Fibroblast of the aortic adventitia (primary cell): ENCODE measurements at regions not wholly inside any gene's neighbourhood (a gene's known extent, or its start where the extent isn't known, plus 50 kb on each side); places are given as distances from the start of the nearest gene placed in this dataset.

ENCODE experiments used
- DNase-seq: peaks from one replicate; pipeline ENCODE4 v3.0.0-alpha.2; 2010; ENCODE audit warnings: low read depth
- H3K4me3 ChIP-seq: 2 replicates; pipeline ENCODE4 v1.5.1; 2011; ENCODE audit warnings: low read depth, mild to moderate bottlenecking, control low read depth, low read length, moderate library complexity
- CTCF ChIP-seq: IDR thresholded peaks from 2 replicates; pipeline ENCODE4 v1.5.1; 2011; ENCODE audit warnings: mild to moderate bottlenecking, low read length, control low read depth, inconsistent platforms; ENCODE audit not compliant: insufficient read depth

GRCh38 chr5:136676685-136677084 is 311.3 kb upstream of the TRPC7 start:
- H3K4me3 ChIP-seq = no peak overlapping the region
- TF ChIP-seq CTCF = no peak
- DNase-seq = no peak

GRCh38 chr5:136675769-136676168 is 310.4 kb upstream of the TRPC7 start:
- TF ChIP-seq CTCF = no peak
- no peak overlapping the region for H3K4me3 ChIP-seq
- DNase-seq = no peak

GRCh38 chr5:136674178-136674577 is 308.8 kb upstream of the TRPC7 start:
- no peak for TF ChIP-seq CTCF
- H3K4me3 ChIP-seq = no peak overlapping the region
- DNase-seq = no peak

GRCh38 chr5:136667789-136668188 is 302.4 kb upstream of the TRPC7 start:
- DNase-seq = no peak
- TF ChIP-seq CTCF = no peak
- no peak overlapping the region for H3K4me3 ChIP-seq

GRCh38 chr5:136666970-136667620 is 301.8 kb upstream of the TRPC7 start:
- no peak for DNase-seq
- no peak for TF ChIP-seq CTCF
- no peak overlapping the region for H3K4me3 ChIP-seq

GRCh38 chr5:136665331-136665730 is 300.0 kb upstream of the TRPC7 start:
- TF ChIP-seq CTCF = no peak
- H3K4me3 ChIP-seq = no peak overlapping the region
- no peak for DNase-seq

- no peak overlapping the region for H3K4me3 ChIP-seq
- TF ChIP-seq CTCF = no peak
- no peak for DNase-seq
These were observed 295.7 kb upstream of the TRPC7 start for GRCh38 chr5:136661026-136661425.
